MG63 (cell line): ENCODE measurements at regions not wholly inside any gene's neighbourhood (a gene's known extent, or its start where the extent isn't known, plus 50 kb on each side); places are given as distances from the start of the nearest gene placed in this dataset.
"Not testable (repeated sequence)": the region's sequence is repeated elsewhere in the genome, so short reads cannot be mapped to it uniquely, and the experiment has no call there.

Experiments
- DNase-seq: peaks from one replicate; pipeline ENCODE4 v3.0.0-alpha.2; 2020
- H3K27me3 ChIP-seq: fragments of 250-450 bp; sonication (Bioruptor Pico); 2 replicates; pipeline ENCODE4 v1.5.1; 2020; ENCODE audit warnings: mild to moderate bottlenecking, moderate library complexity
- H3K36me3 ChIP-seq: fragments of 250-450 bp; sonication (Bioruptor Pico); 2 replicates; pipeline ENCODE4 v1.5.1; 2020; ENCODE audit warnings: mild to moderate bottlenecking, moderate library complexity
- H3K4me3 ChIP-seq: fragments of 250-450 bp; sonication (Bioruptor Pico); 2 replicates; pipeline ENCODE4 v1.5.1; 2020; ENCODE audit warnings: mild to moderate bottlenecking, moderate library complexity
- H3K9me3 ChIP-seq: fragments of 250-450 bp; sonication (Bioruptor Pico); 2 replicates; pipeline ENCODE4 v1.5.1; 2020; ENCODE audit warnings: mild to moderate bottlenecking, moderate library complexity

GRCh38 chr7:354597-355470 lies 64.9 kb downstream of the FOXL3 start:
- no peaks in the 10 kb centered on the region for H3K9me3 ChIP-seq

GRCh38 chr7:355568-355967 lies 65.6 kb downstream of the FOXL3 start:
- H3K27me3 ChIP-seq = peaks cover 2% of the 10 kb centered on the region; the same call in 1 of the 2 replicates
- no peak overlapping the region for H3K4me3 ChIP-seq
- H3K36me3 ChIP-seq = no peaks in the 10 kb centered on the region
- no peaks in the 10 kb centered on the region for H3K9me3 ChIP-seq
- DNase-seq = no peak

More at GRCh38 chr7:354597-355470, 64.9 kb downstream of the FOXL3 start:
- Histone ChIP-seq H3K27me3 (no peaks in the 10 kb centered on the region), H3K36me3 (no peaks in the 10 kb centered on the region), H3K4me3 (no peak overlapping the region)
- DNase-seq = no peak

- Histone ChIP-seq H3K36me3 (no peaks in the 10 kb centered on the region), H3K9me3 (no peaks in the 10 kb centered on the region), H3K4me3 (no peak overlapping the region), H3K27me3 (peaks cover 2% of the 10 kb centered on the region; the same call in 1 of the 2 replicates)
- DNase-seq = no peak
Observed at GRCh38 chr7:356087-356486, 66.1 kb downstream of the FOXL3 start.

- no peak overlapping the region for H3K4me3 ChIP-seq
- H3K27me3 ChIP-seq = peaks cover 2% of the 10 kb centered on the region; the same call in 1 of the 2 replicates
- no peaks in the 10 kb centered on the region for H3K36me3 ChIP-seq
- no peak for DNase-seq
- H3K9me3 ChIP-seq = no peaks in the 10 kb centered on the region
Observed at GRCh38 chr7:356691-357462, 66.9 kb downstream of the FOXL3 start.

GRCh38 chr7:357531-358209 lies 67.7 kb downstream of the FOXL3 start:
- DNase-seq = no peak
- Histone ChIP-seq H3K27me3 (peaks cover 2% of the 10 kb centered on the region; the same call in 1 of the 2 replicates), H3K36me3 (no peaks in the 10 kb centered on the region), H3K4me3 (no peak overlapping the region), H3K9me3 (no peaks in the 10 kb centered on the region)

- Histone ChIP-seq H3K36me3 (no peaks in the 10 kb centered on the region), H3K4me3 (no peak overlapping the region), H3K27me3 (peaks cover 2% of the 10 kb centered on the region; the same call in 1 of the 2 replicates), H3K9me3 (no peaks in the 10 kb centered on the region)
- DNase-seq = no peak
Observed at GRCh38 chr7:358352-358751, 68.4 kb downstream of the FOXL3 start.

- Histone ChIP-seq H3K9me3 (no peaks in the 10 kb centered on the region), H3K4me3 (no peak overlapping the region), H3K36me3 (no peaks in the 10 kb centered on the region), H3K27me3 (peaks cover 2% of the 10 kb centered on the region; the same call in 1 of the 2 replicates)
- no peak for DNase-seq
Observed at GRCh38 chr7:359226-359765, 69.3 kb downstream of the FOXL3 start.

GRCh38 chr7:359766-360361 lies 69.9 kb downstream of the FOXL3 start:
- Histone ChIP-seq H3K27me3 (peaks cover 2% of the 10 kb centered on the region; the same call in 1 of the 2 replicates), H3K36me3 (no peaks in the 10 kb centered on the region), H3K4me3 (no peak overlapping the region), H3K9me3 (no peaks in the 10 kb centered on the region)
- DNase-seq = no peak

GRCh38 chr7:360454-361100 lies 70.6 kb downstream of the FOXL3 start:
- no peaks in the 10 kb centered on the region for H3K9me3 ChIP-seq
- DNase-seq = no peak
- H3K27me3 ChIP-seq = peaks cover 2% of the 10 kb centered on the region; the same call in 1 of the 2 replicates
- no peaks in the 10 kb centered on the region for H3K36me3 ChIP-seq
- H3K4me3 ChIP-seq = no peak overlapping the region

- H3K9me3 ChIP-seq, H3K36me3 ChIP-seq: not testable (repeated sequence)
Observed at GRCh38 chr7:361182-361581, 71.2 kb downstream of the FOXL3 start.

GRCh38 chr7:361680-362401 lies 71.9 kb downstream of the FOXL3 start:
- H3K4me3 ChIP-seq = no peak overlapping the region
- DNase-seq = no peak
- H3K9me3 ChIP-seq = no peaks in the 10 kb centered on the region
- H3K27me3 ChIP-seq = peaks cover 2% of the 10 kb centered on the region; the same call in 1 of the 2 replicates
- no peaks in the 10 kb centered on the region for H3K36me3 ChIP-seq

More at GRCh38 chr7:361182-361581, 71.2 kb downstream of the FOXL3 start:
- not testable (repeated sequence) for H3K27me3 ChIP-seq, DNase-seq, H3K4me3 ChIP-seq

GRCh38 chr7:362402-363096 lies 72.6 kb downstream of the FOXL3 start:
- DNase-seq = no peak
- H3K4me3 ChIP-seq = no peak overlapping the region
- H3K9me3 ChIP-seq = no peaks in the 10 kb centered on the region
- peaks cover 2% of the 10 kb centered on the region; the same call in 1 of the 2 replicates for H3K27me3 ChIP-seq
- H3K36me3 ChIP-seq = no peaks in the 10 kb centered on the region

- DNase-seq = no peak
- peaks cover 2% of the 10 kb centered on the region; the same call in 1 of the 2 replicates for H3K27me3 ChIP-seq
- no peaks in the 10 kb centered on the region for H3K9me3 ChIP-seq
- H3K36me3 ChIP-seq = no peaks in the 10 kb centered on the region
- no peak overlapping the region for H3K4me3 ChIP-seq
Observed at GRCh38 chr7:363626-364025, 73.7 kb downstream of the FOXL3 start.

- Histone ChIP-seq H3K36me3 (no peaks in the 10 kb centered on the region), H3K4me3 (no peak overlapping the region), H3K27me3 (peaks cover 2% of the 10 kb centered on the region; the same call in 1 of the 2 replicates), H3K9me3 (no peaks in the 10 kb centered on the region)
- no peak for DNase-seq
Observed at GRCh38 chr7:364536-364935, 74.6 kb downstream of the FOXL3 start.

- peaks cover under 1% of the 10 kb centered on the region; the same call in 1 of the 2 replicates for H3K27me3 ChIP-seq
Observed at GRCh38 chr7:365593-365992, 75.6 kb downstream of the FOXL3 start.

More at GRCh38 chr7:365593-365992, 75.6 kb downstream of the FOXL3 start:
- H3K4me3 ChIP-seq = no peak overlapping the region
- no peaks in the 10 kb centered on the region for H3K9me3 ChIP-seq
- no peak for DNase-seq
- no peaks in the 10 kb centered on the region for H3K36me3 ChIP-seq
